Kidney epithelial cell (primary cell): ENCODE measurements at regions not wholly inside any gene's neighbourhood (a gene's known extent, or its start where the extent isn't known, plus 50 kb on each side); places are given as distances from the start of the nearest gene placed in this dataset.

Experiments used
- DNase-seq: peaks from one replicate; pipeline ENCODE4 v3.0.0-alpha.2; 2010; ENCODE audit warnings: low read depth
- H3K27me3 ChIP-seq: 2 replicates; pipeline ENCODE4 v1.6.0; 2011; ENCODE audit warnings: low read length; ENCODE audit not compliant: control insufficient read depth, insufficient read depth
- H3K36me3 ChIP-seq: 2 replicates; pipeline ENCODE4 v1.5.1; 2011; ENCODE audit warnings: low read length; ENCODE audit not compliant: control insufficient read depth, insufficient read depth
- H3K4me3 ChIP-seq: 2 replicates; pipeline ENCODE4 v1.5.1; 2011; ENCODE audit warnings: low read depth, mild to moderate bottlenecking, control low read depth, low read length
- CTCF ChIP-seq: IDR thresholded peaks from 2 replicates; pipeline ENCODE4 v1.5.1; 2011; ENCODE audit warnings: mild to moderate bottlenecking, moderate library complexity, low read length, control low read depth, inconsistent platforms; ENCODE audit not compliant: insufficient read depth, poor library complexity, severe bottlenecking

GRCh38 chr15:79526376-79526775 is 94.2 kb downstream of the MINAR1 start:
- Histone ChIP-seq H3K4me3 (no peak overlapping the region), H3K36me3 (no peaks in the 10 kb centered on the region), H3K27me3 (no peaks in the 10 kb centered on the region)
- TF ChIP-seq CTCF: no peak
- no peak for DNase-seq

- no peak for DNase-seq
- no peaks in the 10 kb centered on the region for H3K27me3 ChIP-seq
These were observed 95.7 kb downstream of the MINAR1 start for GRCh38 chr15:79527821-79528220.

GRCh38 chr15:79529157-79529785 is 97.1 kb downstream of the MINAR1 start:
- DNase-seq: no peak
- no peak overlapping the region for H3K4me3 ChIP-seq
- H3K27me3 ChIP-seq: no peaks in the 10 kb centered on the region
- H3K36me3 ChIP-seq: no peaks in the 10 kb centered on the region
- TF ChIP-seq CTCF: no peak

More at GRCh38 chr15:79527821-79528220, 95.7 kb downstream of the MINAR1 start:
- Histone ChIP-seq H3K36me3 (no peaks in the 10 kb centered on the region), H3K4me3 (no peak overlapping the region)
- no peak for TF ChIP-seq CTCF

- TF ChIP-seq CTCF: no peak
- no peak for DNase-seq
- Histone ChIP-seq H3K4me3 (no peak overlapping the region), H3K27me3 (no peaks in the 10 kb centered on the region), H3K36me3 (no peaks in the 10 kb centered on the region)
These were observed 103.4 kb downstream of the MINAR1 start for GRCh38 chr15:79535536-79535935.

- TF ChIP-seq CTCF: no peak
- DNase-seq: no peak
- no peaks in the 10 kb centered on the region for H3K27me3 ChIP-seq
- no peak overlapping the region for H3K4me3 ChIP-seq
- H3K36me3 ChIP-seq: no peaks in the 10 kb centered on the region
These were observed 106.4 kb downstream of the MINAR1 start for GRCh38 chr15:79538527-79538926.

- Histone ChIP-seq H3K27me3 (no peaks in the 10 kb centered on the region), H3K36me3 (no peaks in the 10 kb centered on the region), H3K4me3 (no peak overlapping the region)
- no peak for DNase-seq
- TF ChIP-seq CTCF: no peak
These were observed 107.3 kb downstream of the MINAR1 start for GRCh38 chr15:79539401-79539800.
